Thyroid gland (tissue), 4 donors: ENCODE measurements at regions not wholly inside any gene's neighbourhood (a gene's known extent, or its start where the extent isn't known, plus 50 kb on each side); places are given as distances from the start of the nearest gene placed in this dataset.

Experiments
- DNase-seq, 2 donors: peaks; one replicate each; pipeline ENCODE4 v3.0.0-alpha.2; 2019
- H3K27ac ChIP-seq, 3 donors: fragments of 200-600 bp; sonication (generic); 1 replicate in 2 of 3; 2 replicates in 1 of 3; pipeline ENCODE4 v1.5.1; 2016 to 2019; ENCODE audit warnings: mild to moderate bottlenecking in 1 of 3, moderate library complexity in 1 of 3
- H3K27me3 ChIP-seq: fragments of 200-600 bp; sonication (generic); one replicate; pipeline ENCODE4 v1.5.1; 2019
- H3K36me3 ChIP-seq, 2 donors: fragments of 200-600 bp; sonication (generic); one replicate each; pipeline ENCODE4 v1.5.1; 2016 to 2019
- H3K4me1 ChIP-seq, 2 donors: fragments of 200-600 bp; sonication (generic); one replicate each; pipeline ENCODE4 v1.5.1; 2017 to 2019
- H3K4me3 ChIP-seq, 3 donors: fragments of 200-600 bp; sonication (generic); replicated peaks in 1 of 3; 1 replicate in 2 of 3; 2 replicates in 1 of 3; pipeline ENCODE4 v1.5.1; 2016; ENCODE audit warnings: mild to moderate bottlenecking in 1 of 3
- H3K9me3 ChIP-seq: fragments of 200-600 bp; sonication (generic); one replicate; pipeline ENCODE4 v1.5.1; 2017
- CTCF ChIP-seq, 6 experiments: fragments of 200-600 bp in 3 of 6; fragments of 450-650 bp in 3 of 6; sonication (generic) in 3 of 6; IDR thresholded peaks; one replicate each; pipeline ENCODE4 v1.5.1; 2016 to 2019; ENCODE audit warnings: antibody characterized with exemption in 6 of 6, mild to moderate bottlenecking in 2 of 6, inconsistent platforms in 1 of 6, moderate library complexity in 1 of 6
- POLR2A ChIP-seq, 2 donors: fragments of 450-650 bp; IDR thresholded peaks; one replicate each; pipeline ENCODE4 v1.6.1; 2017; ENCODE audit warnings: antibody characterized with exemption in 2 of 2, mild to moderate bottlenecking in 2 of 2, moderate library complexity in 1 of 2
- WGBS, 2 donors: methylation state at CpG; one replicate each; pipeline ENCODE4 v1.1.5; 2017; 5-methylcytosine and 5-hydroxymethylcytosine counted together
- intact Hi-C: fragments of 100-400 bp; cut with DNase I; formaldehyde crosslinking; loops from one replicate; pipeline ENCODE4 v1.15.1; 2023

GRCh38 chr2:5764041-5764440 lies 71.9 kb downstream of the SOX11 start:
- no peaks in the 10 kb centered on the region for H3K4me1 ChIP-seq
- intact Hi-C loops = no loop called here
- WGBS, 2 donors = 86 to 87% methylated on average over 5 of the region's 5 CpGs
- no peaks in the 10 kb centered on the region for H3K27me3 ChIP-seq
- H3K36me3 ChIP-seq = no peaks in the 10 kb centered on the region
- no peaks in the 10 kb centered on the region for H3K9me3 ChIP-seq
- TF ChIP-seq CTCF (IDR thresholded peaks at IDR 0.05) = no peak
- TF ChIP-seq POLR2A (IDR thresholded peaks at IDR 0.05) = no peak
- H3K4me3 ChIP-seq = no peak overlapping the region
- DNase-seq = no peak
- H3K27ac ChIP-seq = no peak overlapping the region

GRCh38 chr2:5766056-5766455 lies 73.9 kb downstream of the SOX11 start:
- H3K9me3 ChIP-seq = no peaks in the 10 kb centered on the region
- intact Hi-C loops = no loop called here
- no peaks in the 10 kb centered on the region for H3K27me3 ChIP-seq
- no peaks in the 10 kb centered on the region for H3K36me3 ChIP-seq
- H3K4me1 ChIP-seq = no peaks in the 10 kb centered on the region
- no peak overlapping the region for H3K4me3 ChIP-seq
- no peak overlapping the region for H3K27ac ChIP-seq
- DNase-seq = no peak
- 59 to 66% methylated on average over 2 of the region's 2 CpGs for WGBS, 2 donors
- TF ChIP-seq POLR2A (IDR thresholded peaks at IDR 0.05) (no peak), CTCF (IDR thresholded peaks at IDR 0.05) (no peak)

- WGBS, 2 donors = 82 to 85% methylated on average over 2 of the region's 2 CpGs
- Histone ChIP-seq H3K36me3 (no peaks in the 10 kb centered on the region), H3K9me3 (no peaks in the 10 kb centered on the region), H3K4me1 (no peaks in the 10 kb centered on the region), H3K27me3 (no peaks in the 10 kb centered on the region), H3K27ac (no peak overlapping the region), H3K4me3 (no peak overlapping the region)
- TF ChIP-seq POLR2A (IDR thresholded peaks at IDR 0.05) = no peak
- no peak for TF ChIP-seq CTCF (IDR thresholded peaks at IDR 0.05)
- no peak for DNase-seq
- intact Hi-C loops = no loop called here
These were observed 74.4 kb downstream of the SOX11 start for GRCh38 chr2:5766561-5766960.

- H3K9me3 ChIP-seq = no peaks in the 10 kb centered on the region
- intact Hi-C loops = no loop called here
- H3K36me3 ChIP-seq = no peaks in the 10 kb centered on the region
- H3K4me1 ChIP-seq = no peaks in the 10 kb centered on the region
- H3K27ac ChIP-seq = no peak overlapping the region
- no peak overlapping the region for H3K4me3 ChIP-seq
- H3K27me3 ChIP-seq = no peaks in the 10 kb centered on the region
- 40 to 49% methylated on average over 4 of the region's 4 CpGs for WGBS, 2 donors
- peak; percentile 17 to 37 for DNase-seq
- TF ChIP-seq CTCF (IDR thresholded peaks at IDR 0.05) (no peak), POLR2A (IDR thresholded peaks at IDR 0.05) (no peak)
These were observed 84.9 kb downstream of the SOX11 start for GRCh38 chr2:5777131-5777535.

GRCh38 chr2:5781679-5782078 lies 89.5 kb downstream of the SOX11 start:
- Histone ChIP-seq H3K27me3 (no peaks in the 10 kb centered on the region), H3K36me3 (no peaks in the 10 kb centered on the region), H3K4me3 (no peak overlapping the region), H3K9me3 (no peaks in the 10 kb centered on the region), H3K4me1 (no peaks in the 10 kb centered on the region), H3K27ac (no peak overlapping the region)
- TF ChIP-seq POLR2A (IDR thresholded peaks at IDR 0.05) (no peak), CTCF (IDR thresholded peaks at IDR 0.05) (no peak)
- DNase-seq = no peak
- intact Hi-C loops = no loop called here
- WGBS, 2 donors = 83 to 86% methylated on average over 12 to 14 of the region's 14 CpGs
